Glutamatergic neuron (in vitro differentiated cells): ENCODE measurements at regions not wholly inside any gene's neighbourhood (a gene's known extent, or its start where the extent isn't known, plus 50 kb on each side); places are given as distances from the start of the nearest gene placed in this dataset.

Experiments
- DNase-seq: peaks from one replicate; pipeline ENCODE4 v3.0.0; 2022
- H3K27ac Mint-ChIP-seq: one replicate; pipeline ENCODE4 v1.8.0; 2020; ENCODE audit warnings: mild to moderate bottlenecking, mixed read lengths, inconsistent platforms; ENCODE audit not compliant: unreplicated experiment
- H3K27me3 Mint-ChIP-seq: one replicate; pipeline ENCODE4 v1.8.0; 2020; ENCODE audit warnings: mild to moderate bottlenecking, moderate library complexity, mixed read lengths, inconsistent platforms; ENCODE audit not compliant: unreplicated experiment
- H3K36me3 Mint-ChIP-seq: one replicate; pipeline ENCODE4 v1.8.0; 2020; ENCODE audit warnings: mild to moderate bottlenecking, mixed read lengths, inconsistent platforms; ENCODE audit not compliant: unreplicated experiment
- H3K4me1 Mint-ChIP-seq: one replicate; pipeline ENCODE4 v1.8.0; 2020; ENCODE audit warnings: mild to moderate bottlenecking, low read depth, mixed read lengths, inconsistent platforms; ENCODE audit not compliant: unreplicated experiment
- H3K4me3 Mint-ChIP-seq: one replicate; pipeline ENCODE4 v1.8.0; 2020; ENCODE audit warnings: mild to moderate bottlenecking, mixed read lengths, inconsistent platforms; ENCODE audit not compliant: unreplicated experiment
- H3K9me3 Mint-ChIP-seq: one replicate; pipeline ENCODE4 v1.8.0; 2020; ENCODE audit warnings: mild to moderate bottlenecking, moderate library complexity, mixed read lengths, inconsistent platforms; ENCODE audit not compliant: unreplicated experiment
- CTCF ChIP-seq: fragments of 200-600 bp; sonication (generic); IDR thresholded peaks from one replicate; pipeline ENCODE4 v1.5.0; 2021; ENCODE audit not compliant: partially characterized antibody, unreplicated experiment

GRCh38 chr4:72814241-72814640 lies 245.2 kb upstream of the ADAMTS3 start:
- Mint-ChIP-seq H3K27me3 (no peaks in the 10 kb centered on the region), H3K9me3 (no peaks in the 10 kb centered on the region), H3K4me1 (no peaks in the 10 kb centered on the region), H3K27ac (no peak overlapping the region), H3K36me3 (no peaks in the 10 kb centered on the region), H3K4me3 (no peak overlapping the region)
- no peak for TF ChIP-seq CTCF
- no peak for DNase-seq

- H3K27me3 Mint-ChIP-seq = no peaks in the 10 kb centered on the region
- H3K4me1 Mint-ChIP-seq = no peaks in the 10 kb centered on the region
- H3K9me3 Mint-ChIP-seq = no peaks in the 10 kb centered on the region
- no peak overlapping the region for H3K27ac Mint-ChIP-seq
- no peak overlapping the region for H3K4me3 Mint-ChIP-seq
- TF ChIP-seq CTCF = no peak
- H3K36me3 Mint-ChIP-seq = no peaks in the 10 kb centered on the region
- DNase-seq = no peak
Measured at GRCh38 chr4:72809208-72809607, 240.2 kb upstream of the ADAMTS3 start.

- TF ChIP-seq CTCF = no peak
Measured at GRCh38 chr4:72805284-72805683, 236.3 kb upstream of the ADAMTS3 start.

GRCh38 chr4:72797486-72797885 lies 228.5 kb upstream of the ADAMTS3 start:
- TF ChIP-seq CTCF = no peak
- Mint-ChIP-seq H3K9me3 (no peaks in the 10 kb centered on the region), H3K4me1 (no peaks in the 10 kb centered on the region), H3K36me3 (no peaks in the 10 kb centered on the region), H3K27ac (no peak overlapping the region), H3K4me3 (no peak overlapping the region), H3K27me3 (no peaks in the 10 kb centered on the region)
- no peak for DNase-seq

More at GRCh38 chr4:72805284-72805683, 236.3 kb upstream of the ADAMTS3 start:
- no peaks in the 10 kb centered on the region for H3K27me3 Mint-ChIP-seq
- no peaks in the 10 kb centered on the region for H3K36me3 Mint-ChIP-seq
- H3K9me3 Mint-ChIP-seq = no peaks in the 10 kb centered on the region
- H3K27ac Mint-ChIP-seq = no peak overlapping the region
- no peak overlapping the region for H3K4me3 Mint-ChIP-seq
- no peaks in the 10 kb centered on the region for H3K4me1 Mint-ChIP-seq
- DNase-seq = no peak

GRCh38 chr4:72791054-72791453 lies 222.0 kb upstream of the ADAMTS3 start:
- Mint-ChIP-seq H3K27me3 (peaks cover 2% of the 10 kb centered on the region), H3K36me3 (no peaks in the 10 kb centered on the region), H3K27ac (no peak overlapping the region), H3K4me3 (no peak overlapping the region), H3K9me3 (no peaks in the 10 kb centered on the region), H3K4me1 (no peaks in the 10 kb centered on the region)
- TF ChIP-seq CTCF = no peak
- DNase-seq = no peak
